Choroid plexus epithelial cell (primary cell): ENCODE measurements at regions not wholly inside any gene's neighbourhood (a gene's known extent, or its start where the extent isn't known, plus 50 kb on each side); places are given as distances from the start of the nearest gene placed in this dataset.
"Not testable (repeated sequence)": the region's sequence is repeated elsewhere in the genome, so short reads cannot be mapped to it uniquely, and the experiment has no call there.

Experiments used
- DNase-seq: peaks from one replicate; pipeline ENCODE4 v3.0.0-alpha.2; 2010; ENCODE audit warnings: low read depth
- H3K4me3 ChIP-seq: 2 replicates; pipeline ENCODE4 v1.5.1; 2011; ENCODE audit warnings: low read depth, mild to moderate bottlenecking, control low read depth, low read length, moderate library complexity
- TF ChIP-seq, protein P1 (sequence below): conservative IDR thresholded peaks from 2 replicates; pipeline ENCODE4 v1.5.1; 2011; ENCODE audit warnings: low read depth, mild to moderate bottlenecking, control low read depth, inconsistent platforms, low read length, moderate library complexity

DNA sequence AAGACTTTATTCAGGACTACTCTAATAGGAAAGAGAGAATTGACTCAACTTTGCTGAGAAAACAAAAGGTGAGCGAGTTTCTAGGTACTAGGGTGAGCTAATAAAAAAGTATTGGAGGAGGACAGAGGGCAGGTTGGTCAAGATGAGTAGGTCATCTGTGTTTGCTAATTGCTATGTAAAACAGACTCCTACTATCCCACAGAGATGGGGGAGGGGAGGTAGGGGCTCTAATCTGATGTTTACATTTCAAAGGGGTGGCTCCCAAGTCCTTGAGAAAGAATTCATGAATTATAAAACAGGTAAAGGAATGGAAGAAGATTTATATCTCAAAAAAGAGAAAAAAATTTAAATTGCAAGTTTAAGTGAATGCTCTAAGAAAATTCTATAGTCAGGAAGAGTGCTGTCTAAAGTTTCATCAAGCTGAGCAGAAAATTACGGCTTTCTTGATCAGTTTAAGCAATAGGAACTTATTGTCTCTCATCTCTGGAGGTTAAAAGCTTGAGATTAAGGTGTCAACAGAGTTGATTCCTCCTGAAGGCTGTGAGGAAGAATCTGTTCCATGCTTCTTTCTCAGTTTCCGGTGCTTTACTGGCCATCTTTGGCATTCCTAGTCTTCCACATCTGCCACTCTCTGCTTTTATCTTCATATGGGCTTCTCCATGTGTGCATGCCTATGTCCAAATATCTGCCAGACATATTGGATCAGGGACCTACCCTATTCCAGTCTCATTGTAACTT lies 790.3 kb downstream of the SLITRK5 start:
- H3K4me3 ChIP-seq = no peak overlapping the region
- TF ChIP-seq, protein P1, sequence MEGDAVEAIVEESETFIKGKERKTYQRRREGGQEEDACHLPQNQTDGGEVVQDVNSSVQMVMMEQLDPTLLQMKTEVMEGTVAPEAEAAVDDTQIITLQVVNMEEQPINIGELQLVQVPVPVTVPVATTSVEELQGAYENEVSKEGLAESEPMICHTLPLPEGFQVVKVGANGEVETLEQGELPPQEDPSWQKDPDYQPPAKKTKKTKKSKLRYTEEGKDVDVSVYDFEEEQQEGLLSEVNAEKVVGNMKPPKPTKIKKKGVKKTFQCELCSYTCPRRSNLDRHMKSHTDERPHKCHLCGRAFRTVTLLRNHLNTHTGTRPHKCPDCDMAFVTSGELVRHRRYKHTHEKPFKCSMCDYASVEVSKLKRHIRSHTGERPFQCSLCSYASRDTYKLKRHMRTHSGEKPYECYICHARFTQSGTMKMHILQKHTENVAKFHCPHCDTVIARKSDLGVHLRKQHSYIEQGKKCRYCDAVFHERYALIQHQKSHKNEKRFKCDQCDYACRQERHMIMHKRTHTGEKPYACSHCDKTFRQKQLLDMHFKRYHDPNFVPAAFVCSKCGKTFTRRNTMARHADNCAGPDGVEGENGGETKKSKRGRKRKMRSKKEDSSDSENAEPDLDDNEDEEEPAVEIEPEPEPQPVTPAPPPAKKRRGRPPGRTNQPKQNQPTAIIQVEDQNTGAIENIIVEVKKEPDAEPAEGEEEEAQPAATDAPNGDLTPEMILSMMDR = no peak
- DNase-seq = no peak

DNA sequence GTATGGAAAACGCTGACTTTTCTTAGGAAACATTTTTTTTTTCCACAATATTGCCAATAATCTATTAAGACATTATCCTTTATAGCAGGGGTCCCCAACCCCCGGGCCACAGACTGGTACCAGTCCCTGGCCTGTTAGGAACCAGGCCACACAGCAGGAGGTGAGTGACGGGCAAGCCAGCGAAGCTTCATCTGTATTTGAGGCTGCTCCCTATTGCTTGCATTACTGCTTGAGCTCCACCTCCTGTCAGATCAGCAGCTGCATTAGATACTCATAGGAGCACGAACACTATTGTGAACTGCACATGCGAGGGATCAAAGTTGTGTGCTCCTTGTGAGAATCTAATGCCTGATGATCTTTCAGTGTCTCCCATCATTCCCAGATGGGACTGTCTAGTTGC lies 793.7 kb downstream of the SLITRK5 start:
- no peak for DNase-seq
- TF ChIP-seq, protein P1 = no peak
- no peak overlapping the region for H3K4me3 ChIP-seq

DNA sequence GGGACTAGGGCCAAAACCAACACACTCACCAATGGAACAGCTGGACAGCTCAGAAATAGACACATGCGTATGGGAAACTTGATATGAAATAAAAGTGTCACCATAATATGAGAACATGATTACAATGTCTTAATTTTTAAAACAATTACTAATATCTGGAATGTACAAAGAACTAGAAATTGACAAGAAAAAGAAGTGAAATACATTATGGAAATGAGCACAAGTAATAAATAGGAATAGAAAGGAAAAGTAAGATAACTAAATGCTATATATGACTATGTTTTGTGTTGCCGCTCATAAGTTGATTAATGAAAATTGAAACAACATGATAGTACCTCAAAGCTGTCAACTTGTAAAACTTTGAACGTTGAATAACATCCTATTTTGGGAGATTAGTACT lies 801.1 kb downstream of the SLITRK5 start:
- no peak overlapping the region for H3K4me3 ChIP-seq
- no peak for DNase-seq
- TF ChIP-seq, protein P1 = no peak

DNA sequence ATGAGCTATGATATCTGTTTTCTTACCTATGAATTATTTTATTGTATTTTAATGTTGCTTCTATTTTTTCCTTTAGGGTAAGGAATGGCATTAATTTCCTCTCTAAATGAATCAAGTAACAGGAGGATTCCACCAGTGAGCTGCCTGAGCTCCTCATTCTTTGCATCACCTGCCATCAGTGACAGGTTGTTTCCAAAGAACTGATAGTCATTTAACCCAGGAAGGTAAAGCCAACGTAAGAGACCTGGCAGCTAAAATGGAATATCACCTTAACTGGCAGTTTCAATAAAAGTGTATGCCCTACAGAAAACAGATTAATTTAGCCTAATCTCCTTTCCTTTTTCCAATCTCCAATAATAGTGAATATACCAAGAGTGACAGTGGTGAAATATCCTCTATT lies 812.0 kb downstream of the SLITRK5 start:
- TF ChIP-seq, protein P1 = no peak
- H3K4me3 ChIP-seq = no peak overlapping the region
- DNase-seq = no peak

DNA sequence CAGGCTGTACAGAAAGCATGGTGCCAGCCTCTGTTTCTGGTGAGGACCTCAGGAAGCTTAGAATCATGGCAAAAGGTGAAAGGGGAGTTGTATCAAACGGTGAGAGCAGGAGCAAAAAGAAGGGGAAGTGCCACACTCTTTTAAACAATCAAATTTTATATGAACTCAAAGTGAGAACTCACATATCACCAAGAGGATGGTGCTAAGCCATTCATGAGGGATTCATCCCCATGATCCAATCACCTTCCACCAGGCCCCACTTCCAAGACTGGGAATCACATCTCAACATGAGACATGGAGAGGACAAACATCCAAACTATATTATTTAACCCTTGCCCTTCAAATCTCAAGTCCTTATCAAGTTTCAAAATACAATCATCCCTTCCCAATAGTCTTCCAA lies 836.7 kb downstream of the SLITRK5 start:
- no peak overlapping the region for H3K4me3 ChIP-seq
- TF ChIP-seq, protein P1 = no peak
- no peak for DNase-seq

DNA sequence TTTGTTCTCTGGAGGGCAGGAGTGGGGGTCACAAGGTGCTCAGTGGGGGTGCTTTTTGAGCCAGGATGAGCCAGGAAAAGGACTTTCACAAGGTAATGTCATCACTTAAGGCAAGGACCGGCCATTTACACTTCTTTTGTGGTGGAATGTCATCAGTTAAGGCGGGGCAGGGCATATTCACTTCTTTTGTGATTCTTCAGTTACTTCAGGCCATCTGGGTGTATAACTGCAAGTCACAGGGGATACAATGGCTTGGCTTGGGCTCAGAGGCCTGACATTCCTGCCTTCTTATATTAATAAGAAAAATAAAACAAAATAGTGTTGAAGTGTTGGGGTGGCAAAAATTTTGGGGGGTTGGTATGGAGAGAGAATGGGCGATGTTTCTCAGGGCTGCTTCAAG lies 841.8 kb downstream of the SLITRK5 start:
- not testable (repeated sequence) for DNase-seq, H3K4me3 ChIP-seq

DNA sequence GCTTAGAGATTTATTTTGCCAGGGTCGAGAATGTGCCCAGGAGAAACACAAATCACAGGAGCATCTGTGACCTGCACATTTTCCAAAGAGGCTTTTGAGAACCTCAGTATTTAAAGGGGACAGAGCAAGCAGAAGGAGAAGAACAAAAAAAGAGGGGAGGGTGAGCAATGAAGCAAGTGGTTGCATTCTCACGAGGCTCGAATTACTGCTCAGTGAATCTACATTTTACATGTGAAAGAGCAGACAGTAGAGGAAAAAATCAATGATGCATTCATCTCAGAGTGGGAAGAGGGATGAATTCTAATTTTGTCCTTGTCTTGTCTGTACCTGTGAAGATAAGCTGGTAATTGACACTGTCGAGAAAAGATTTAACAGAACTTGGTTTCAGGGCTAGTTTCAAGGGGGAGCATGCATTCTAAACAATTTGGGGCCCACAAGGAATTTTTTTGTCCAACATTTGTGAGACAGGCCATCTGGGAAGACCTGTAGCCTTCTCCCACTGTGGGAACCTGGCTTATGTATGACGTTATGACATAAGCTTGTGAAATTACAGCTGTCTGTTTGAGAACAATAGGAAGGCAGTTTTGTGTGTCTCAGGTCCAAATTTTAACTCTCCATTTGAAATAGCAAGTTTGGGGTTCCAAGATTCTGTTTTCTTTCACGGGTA lies 855.1 kb downstream of the SLITRK5 start:
- DNase-seq = no peak
- TF ChIP-seq, protein P1 = no peak

More for the DNA sequence above, 855.1 kb downstream of the SLITRK5 start:
- no peak overlapping the region for H3K4me3 ChIP-seq
